Neural progenitor cell (in vitro differentiated cells): ENCODE measurements at regions not wholly inside any gene's neighbourhood (a gene's known extent, or its start where the extent isn't known, plus 50 kb on each side); places are given as distances from the start of the nearest gene placed in this dataset.

ENCODE experiments used
- CTCF ChIP-seq: fragments of 200-600 bp; sonication (generic); IDR thresholded peaks from 2 replicates; pipeline ENCODE4 v1.5.1; 2017; ENCODE audit warnings: antibody characterized with exemption, mild to moderate bottlenecking
- EZH2 ChIP-seq: fragments of 200-600 bp; sonication (generic); IDR thresholded peaks from 2 replicates; pipeline ENCODE4 v1.6.1; 2017; ENCODE audit warnings: antibody characterized with exemption, mild to moderate bottlenecking, moderate library complexity
- EZH2phosphoT487 ChIP-seq: fragments of 200-600 bp; sonication (generic); IDR thresholded peaks from 2 replicates; pipeline ENCODE4 v1.6.1; 2017; ENCODE audit warnings: antibody characterized with exemption

GRCh38 chr4:52299120-52299519, 248.0 kb downstream of the SPATA18 start:
- TF ChIP-seq CTCF (no peak), EZH2 (no peak), EZH2phosphoT487 (no peak)
